Ishikawa (cell line): ENCODE measurements at regions not wholly inside any gene's neighbourhood (a gene's known extent, or its start where the extent isn't known, plus 50 kb on each side); places are given as distances from the start of the nearest gene placed in this dataset.

ENCODE experiments used
- CEBPB ChIP-seq: IDR thresholded peaks from 2 replicates; pipeline ENCODE4 v1.6.1; 2012
- CREB1 ChIP-seq: IDR thresholded peaks from 2 replicates; pipeline ENCODE4 v1.6.1; 2012; ENCODE audit warnings: low read depth
- EGR1 ChIP-seq: IDR thresholded peaks from 2 replicates; pipeline ENCODE4 v1.6.1; 2012
- EP300 ChIP-seq: IDR thresholded peaks from 2 replicates; pipeline ENCODE4 v1.6.1; 2012; ENCODE audit warnings: borderline replicate concordance
- FOXM1 ChIP-seq: IDR thresholded peaks from 2 replicates; pipeline ENCODE4 v1.6.1; 2012; ENCODE audit warnings: low read depth, borderline replicate concordance
- NFIC ChIP-seq: IDR thresholded peaks from 2 replicates; pipeline ENCODE4 v1.6.1; 2012
- REST ChIP-seq: IDR thresholded peaks from 2 replicates; pipeline ENCODE4 v1.6.1; 2012; ENCODE audit warnings: low read depth, mild to moderate bottlenecking
- TAF1 ChIP-seq: IDR thresholded peaks from 2 replicates; pipeline ENCODE4 v1.6.1; 2012; ENCODE audit warnings: low read depth, mild to moderate bottlenecking
- TCF12 ChIP-seq: IDR thresholded peaks from 2 replicates; pipeline ENCODE4 v1.6.1; 2012; ENCODE audit warnings: low read depth
- TEAD4 ChIP-seq: IDR thresholded peaks from 2 replicates; pipeline ENCODE4 v1.6.1; 2012
- YY1 ChIP-seq: IDR thresholded peaks from 2 replicates; pipeline ENCODE4 v1.6.1; 2012; ENCODE audit warnings: low read depth

- TF ChIP-seq REST (no peak), EP300 (no peak), EGR1 (no peak), NFIC (no peak), TCF12 (no peak), CREB1 (no peak), TAF1 (no peak), CEBPB (no peak), FOXM1 (no peak), TEAD4 (no peak), YY1 (no peak)
These were observed 505.1 kb upstream of the SYT1 start for GRCh38 chr12:78359520-78359919.
